ENCODE measurements at regions not wholly inside any gene's neighbourhood (a gene's known extent, or its start where the extent isn't known, plus 50 kb on each side); places are given as distances from the start of the nearest gene placed in this dataset.

GRCh38 chr4:130349745-130350144, 1253.8 kb downstream of the C4orf33 start:
- no peak for ATAC-seq (ENCODE audit: low FRiP score)
- no peak for DNase-seq (ENCODE audit: low spot score)

DNA sequence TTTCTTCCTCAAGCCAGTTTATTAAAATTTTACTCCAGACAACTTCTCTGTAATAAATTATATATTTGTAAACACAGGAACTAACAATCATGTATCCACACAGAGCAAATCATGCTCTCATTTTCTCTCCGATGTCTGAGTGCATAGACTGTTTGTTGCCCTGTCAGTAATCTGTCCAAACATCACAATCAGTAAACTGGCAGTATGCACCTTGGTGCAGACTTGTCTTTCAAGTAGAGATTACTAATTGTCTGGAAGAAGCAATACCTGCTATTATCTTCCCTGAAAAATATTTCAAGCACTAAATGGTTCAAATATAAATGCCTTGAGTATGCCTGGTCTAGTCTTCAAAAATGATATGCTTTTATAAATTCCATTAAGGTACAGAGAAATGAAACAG, 1260.9 kb downstream of the C4orf33 start:
- DNase-seq (ENCODE audit: low spot score) (no peak), ATAC-seq (ENCODE audit: low FRiP score) (no peak)
- no peak for TF ChIP-seq CTCF (IDR thresholded peaks at IDR 0.05)

More at GRCh38 chr4:130349745-130350144, 1253.8 kb downstream of the C4orf33 start:
- no peak for TF ChIP-seq CTCF (IDR thresholded peaks at IDR 0.05)

DNA sequence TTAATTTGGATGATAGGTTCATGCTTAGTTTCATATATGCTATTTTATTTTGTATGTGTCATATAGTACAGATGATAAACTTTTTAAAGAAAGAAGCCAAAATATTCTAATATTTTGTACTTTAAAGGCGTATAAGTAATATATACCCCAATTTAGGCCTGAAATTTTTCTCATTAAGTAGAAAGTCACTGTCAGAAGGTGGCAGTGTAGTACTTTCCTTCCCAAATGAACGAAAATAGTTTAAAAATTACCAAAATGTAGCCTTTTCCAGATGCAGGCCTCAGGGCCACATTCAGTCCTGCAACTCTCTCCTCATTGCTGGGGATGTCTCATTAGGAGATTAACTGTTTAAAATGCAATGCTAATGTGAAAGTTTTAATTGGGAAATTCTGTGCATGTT, 1263.6 kb downstream of the C4orf33 start:
- no peak for ATAC-seq (ENCODE audit: low FRiP score)

DNA sequence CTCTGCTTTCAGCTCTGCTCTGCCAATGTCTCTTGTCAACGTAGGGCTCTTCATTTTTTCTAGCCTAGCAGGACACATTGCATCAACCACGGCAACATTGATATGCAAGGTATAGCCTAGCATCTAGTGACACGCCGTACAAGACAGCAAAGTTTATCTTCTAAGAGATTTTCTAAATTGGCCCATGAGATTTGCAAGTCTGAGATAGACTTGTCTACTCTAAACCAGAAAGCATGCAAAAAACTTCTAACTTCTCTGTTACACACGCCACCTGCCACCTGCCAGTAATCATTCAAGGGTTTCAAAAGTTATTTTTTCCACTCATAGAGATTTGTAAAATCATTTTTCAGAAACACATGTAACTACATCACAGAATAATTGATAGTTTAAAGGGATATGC, 1265.7 kb downstream of the C4orf33 start:
- TF ChIP-seq CTCF (IDR thresholded peaks at IDR 0.05) = no peak
- ATAC-seq (ENCODE audit: low FRiP score) = no peak
- no peak for DNase-seq (ENCODE audit: low spot score)

More for the DNA sequence above, 1263.6 kb downstream of the C4orf33 start:
- TF ChIP-seq CTCF (IDR thresholded peaks at IDR 0.05) = no peak
- no peak for DNase-seq (ENCODE audit: low spot score)

DNA sequence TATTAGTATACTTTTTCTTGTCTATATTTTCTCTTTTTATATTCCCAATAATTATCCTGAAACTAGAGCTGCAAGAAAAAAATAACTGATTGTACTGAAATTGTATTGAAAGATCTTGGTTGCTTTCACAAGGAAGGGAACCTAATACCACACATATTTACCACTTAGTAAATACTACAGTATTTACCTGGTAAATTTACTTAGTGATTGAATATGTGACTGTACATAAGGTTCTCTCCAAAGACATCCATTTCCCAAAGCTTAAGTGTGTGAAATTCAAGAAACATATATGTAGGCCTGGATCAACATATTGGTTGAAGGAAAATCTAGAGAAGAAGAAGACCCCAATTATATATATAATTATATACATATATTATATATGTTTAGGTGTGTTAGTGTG, 1272.7 kb downstream of the C4orf33 start:
- DNase-seq (ENCODE audit: low spot score) (no peak), ATAC-seq (ENCODE audit: low FRiP score) (no peak)
- TF ChIP-seq CTCF (IDR thresholded peaks at IDR 0.05) = no peak

DNA sequence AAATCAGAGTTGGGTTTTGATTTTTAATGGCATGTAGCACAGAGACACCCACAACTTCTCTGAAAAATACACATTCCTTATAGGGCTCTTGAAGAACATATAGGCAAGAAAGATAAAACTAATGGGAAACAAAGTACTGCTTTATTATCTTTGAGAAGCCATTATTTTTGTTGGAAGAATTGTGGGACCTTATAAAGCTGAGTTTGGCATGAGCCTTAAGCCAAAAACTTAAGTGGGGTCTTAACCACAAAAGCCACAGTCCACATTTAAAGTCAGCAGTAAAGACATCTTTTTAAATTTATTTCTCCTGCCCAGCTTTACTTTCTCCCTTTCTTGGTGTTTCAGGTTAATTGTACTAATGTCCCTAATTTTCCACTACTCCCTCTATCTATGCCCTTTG, 1297.3 kb downstream of the C4orf33 start:
- DNase-seq (ENCODE audit: low spot score) = no peak
- no peak for TF ChIP-seq CTCF (IDR thresholded peaks at IDR 0.05)
- ATAC-seq (ENCODE audit: low FRiP score) = no peak

DNA sequence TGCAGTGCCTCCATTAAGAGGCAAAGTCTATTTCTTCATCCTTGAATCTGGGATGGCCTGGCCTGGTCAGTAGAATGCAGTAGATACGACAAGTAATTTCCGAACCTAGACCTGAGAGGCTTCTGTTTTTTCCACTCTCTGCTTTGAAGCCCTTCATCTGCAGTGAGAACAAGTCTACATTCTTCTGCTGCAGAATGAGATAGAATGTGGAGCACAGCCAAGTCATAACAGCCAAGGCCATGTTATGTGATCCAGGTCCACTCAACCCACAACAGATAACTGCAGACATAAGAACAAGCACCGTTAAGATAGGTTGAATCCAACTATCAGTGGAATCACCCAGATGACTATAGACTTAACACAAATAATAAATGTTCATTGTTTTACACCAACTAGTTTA, 1297.7 kb downstream of the C4orf33 start:
- DNase-seq (ENCODE audit: low spot score) (no peak), ATAC-seq (ENCODE audit: low FRiP score) (no peak)
- TF ChIP-seq CTCF (IDR thresholded peaks at IDR 0.05) = no peak

All from omental fat pad (tissue), 3 donors.